ENCODE measurements at regions not wholly inside any gene's neighbourhood (a gene's known extent, or its start where the extent isn't known, plus 50 kb on each side); places are given as distances from the start of the nearest gene placed in this dataset.

DNA sequence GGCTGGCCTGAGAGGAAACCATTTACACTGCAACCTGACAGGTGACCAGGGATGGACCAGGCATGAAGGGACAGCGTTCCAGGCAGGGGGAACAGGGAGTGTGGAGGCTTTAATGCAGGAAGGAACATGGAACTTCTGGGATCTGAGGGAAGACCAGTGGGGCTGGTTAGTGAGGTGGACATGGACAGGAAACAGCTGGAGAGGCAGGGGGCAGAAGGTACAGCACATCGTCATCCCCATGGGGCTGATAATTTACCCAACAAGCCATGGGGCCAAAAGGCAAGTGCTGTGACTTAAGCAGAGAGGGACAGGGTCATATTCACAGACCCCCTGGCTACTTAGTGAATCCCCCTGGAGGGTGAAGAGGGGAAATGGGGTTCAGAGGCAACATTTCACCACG is 77.0 kb upstream of the LARS2 start:
- no peak for TF ChIP-seq EZH2 (IDR thresholded peaks at IDR 0.05; ENCODE audit: low read length)
- TF ChIP-seq, protein P1, sequence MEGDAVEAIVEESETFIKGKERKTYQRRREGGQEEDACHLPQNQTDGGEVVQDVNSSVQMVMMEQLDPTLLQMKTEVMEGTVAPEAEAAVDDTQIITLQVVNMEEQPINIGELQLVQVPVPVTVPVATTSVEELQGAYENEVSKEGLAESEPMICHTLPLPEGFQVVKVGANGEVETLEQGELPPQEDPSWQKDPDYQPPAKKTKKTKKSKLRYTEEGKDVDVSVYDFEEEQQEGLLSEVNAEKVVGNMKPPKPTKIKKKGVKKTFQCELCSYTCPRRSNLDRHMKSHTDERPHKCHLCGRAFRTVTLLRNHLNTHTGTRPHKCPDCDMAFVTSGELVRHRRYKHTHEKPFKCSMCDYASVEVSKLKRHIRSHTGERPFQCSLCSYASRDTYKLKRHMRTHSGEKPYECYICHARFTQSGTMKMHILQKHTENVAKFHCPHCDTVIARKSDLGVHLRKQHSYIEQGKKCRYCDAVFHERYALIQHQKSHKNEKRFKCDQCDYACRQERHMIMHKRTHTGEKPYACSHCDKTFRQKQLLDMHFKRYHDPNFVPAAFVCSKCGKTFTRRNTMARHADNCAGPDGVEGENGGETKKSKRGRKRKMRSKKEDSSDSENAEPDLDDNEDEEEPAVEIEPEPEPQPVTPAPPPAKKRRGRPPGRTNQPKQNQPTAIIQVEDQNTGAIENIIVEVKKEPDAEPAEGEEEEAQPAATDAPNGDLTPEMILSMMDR (optimal IDR thresholded peaks at IDR 0.05 in 1 of 3, IDR thresholded peaks at IDR 0.05 in 1 of 3, conservative IDR thresholded peaks at IDR 0.05 in 1 of 3; ENCODE audit: extremely low read depth in 1 of 3, insufficient read depth in 2 of 3, low read length in 3 of 3) = no peak

Data from keratinocyte (primary cell).